ENCODE measurements at regions not wholly inside any gene's neighbourhood (a gene's known extent, or its start where the extent isn't known, plus 50 kb on each side); places are given as distances from the start of the nearest gene placed in this dataset.

- Histone ChIP-seq H3K36me3 (ENCODE audit: control insufficient read depth, insufficient read depth, low read length) (no peaks in the 10 kb centered on the region), H3K27me3 (replicated peaks; ENCODE audit: control insufficient read depth, insufficient read depth, low read length, poor library complexity, severe bottlenecking) (no peaks in the 10 kb centered on the region), H3K4me3 (ENCODE audit: insufficient read depth, low read depth, low read length, poor library complexity, severe bottlenecking) (no peak overlapping the region), H3K27ac (ENCODE audit: insufficient read depth, low read length, poor library complexity, severe bottlenecking) (no peak overlapping the region), H3K9me3 (ENCODE audit: control insufficient read depth, low read length) (no peaks in the 10 kb centered on the region), H3K4me1 (ENCODE audit: control insufficient read depth, insufficient read depth, low read length, poor library complexity, severe bottlenecking) (no peaks in the 10 kb centered on the region)
- no peak for DNase-seq
These were observed 122.7 kb upstream of the APC start for GRCh38 chr5:112614986-112615385.

GRCh38 chr5:112616812-112617547 is 120.7 kb upstream of the APC start:
- Histone ChIP-seq H3K36me3 (ENCODE audit: control insufficient read depth, insufficient read depth, low read length) (no peaks in the 10 kb centered on the region), H3K27ac (ENCODE audit: insufficient read depth, low read length, poor library complexity, severe bottlenecking) (no peak overlapping the region), H3K9me3 (ENCODE audit: control insufficient read depth, low read length) (no peaks in the 10 kb centered on the region), H3K4me1 (ENCODE audit: control insufficient read depth, insufficient read depth, low read length, poor library complexity, severe bottlenecking) (no peaks in the 10 kb centered on the region), H3K27me3 (replicated peaks; ENCODE audit: control insufficient read depth, insufficient read depth, low read length, poor library complexity, severe bottlenecking) (no peaks in the 10 kb centered on the region), H3K4me3 (ENCODE audit: insufficient read depth, low read depth, low read length, poor library complexity, severe bottlenecking) (no peak overlapping the region)
- DNase-seq: no peak

- H3K36me3 ChIP-seq (ENCODE audit: control insufficient read depth, insufficient read depth, low read length): no peaks in the 10 kb centered on the region
- H3K9me3 ChIP-seq (ENCODE audit: control insufficient read depth, low read length): no peaks in the 10 kb centered on the region
- no peaks in the 10 kb centered on the region for H3K27me3 ChIP-seq (replicated peaks; ENCODE audit: control insufficient read depth, insufficient read depth, low read length, poor library complexity, severe bottlenecking)
- H3K4me1 ChIP-seq (ENCODE audit: control insufficient read depth, insufficient read depth, low read length, poor library complexity, severe bottlenecking): no peaks in the 10 kb centered on the region
- DNase-seq: no peak
- no peak overlapping the region for H3K4me3 ChIP-seq (ENCODE audit: insufficient read depth, low read depth, low read length, poor library complexity, severe bottlenecking)
- no peak overlapping the region for H3K27ac ChIP-seq (ENCODE audit: insufficient read depth, low read length, poor library complexity, severe bottlenecking)
These were observed 112.4 kb upstream of the APC start for GRCh38 chr5:112625246-112625645.

- Histone ChIP-seq H3K36me3 (ENCODE audit: control insufficient read depth, insufficient read depth, low read length) (no peaks in the 10 kb centered on the region), H3K9me3 (ENCODE audit: control insufficient read depth, low read length) (no peaks in the 10 kb centered on the region), H3K27ac (ENCODE audit: insufficient read depth, low read length, poor library complexity, severe bottlenecking) (no peak overlapping the region), H3K4me1 (ENCODE audit: control insufficient read depth, insufficient read depth, low read length, poor library complexity, severe bottlenecking) (no peaks in the 10 kb centered on the region), H3K4me3 (ENCODE audit: insufficient read depth, low read depth, low read length, poor library complexity, severe bottlenecking) (no peak overlapping the region), H3K27me3 (replicated peaks; ENCODE audit: control insufficient read depth, insufficient read depth, low read length, poor library complexity, severe bottlenecking) (no peaks in the 10 kb centered on the region)
- no peak for DNase-seq
These were observed 111.8 kb upstream of the APC start for GRCh38 chr5:112625689-112626438.

GRCh38 chr5:112626715-112627114 is 111.0 kb upstream of the APC start:
- H3K36me3 ChIP-seq (ENCODE audit: control insufficient read depth, insufficient read depth, low read length): no peaks in the 10 kb centered on the region
- H3K9me3 ChIP-seq (ENCODE audit: control insufficient read depth, low read length): no peaks in the 10 kb centered on the region
- DNase-seq: no peak
- H3K27me3 ChIP-seq (replicated peaks; ENCODE audit: control insufficient read depth, insufficient read depth, low read length, poor library complexity, severe bottlenecking): no peaks in the 10 kb centered on the region
- H3K4me3 ChIP-seq (ENCODE audit: insufficient read depth, low read depth, low read length, poor library complexity, severe bottlenecking): no peak overlapping the region
- no peaks in the 10 kb centered on the region for H3K4me1 ChIP-seq (ENCODE audit: control insufficient read depth, insufficient read depth, low read length, poor library complexity, severe bottlenecking)
- no peak overlapping the region for H3K27ac ChIP-seq (ENCODE audit: insufficient read depth, low read length, poor library complexity, severe bottlenecking)

GRCh38 chr5:112628214-112628980 is 109.3 kb upstream of the APC start:
- H3K36me3 ChIP-seq (ENCODE audit: control insufficient read depth, insufficient read depth, low read length): no peaks in the 10 kb centered on the region
- no peaks in the 10 kb centered on the region for H3K9me3 ChIP-seq (ENCODE audit: control insufficient read depth, low read length)
- no peaks in the 10 kb centered on the region for H3K4me1 ChIP-seq (ENCODE audit: control insufficient read depth, insufficient read depth, low read length, poor library complexity, severe bottlenecking)
- H3K27ac ChIP-seq (ENCODE audit: insufficient read depth, low read length, poor library complexity, severe bottlenecking): no peak overlapping the region
- H3K27me3 ChIP-seq (replicated peaks; ENCODE audit: control insufficient read depth, insufficient read depth, low read length, poor library complexity, severe bottlenecking): no peaks in the 10 kb centered on the region
- H3K4me3 ChIP-seq (ENCODE audit: insufficient read depth, low read depth, low read length, poor library complexity, severe bottlenecking): no peak overlapping the region
- no peak for DNase-seq

- H3K27me3 ChIP-seq (replicated peaks; ENCODE audit: control insufficient read depth, insufficient read depth, low read length, poor library complexity, severe bottlenecking): no peaks in the 10 kb centered on the region
- H3K4me1 ChIP-seq (ENCODE audit: control insufficient read depth, insufficient read depth, low read length, poor library complexity, severe bottlenecking): no peaks in the 10 kb centered on the region
- H3K36me3 ChIP-seq (ENCODE audit: control insufficient read depth, insufficient read depth, low read length): no peaks in the 10 kb centered on the region
- DNase-seq: no peak
- H3K27ac ChIP-seq (ENCODE audit: insufficient read depth, low read length, poor library complexity, severe bottlenecking): no peak overlapping the region
- H3K4me3 ChIP-seq (ENCODE audit: insufficient read depth, low read depth, low read length, poor library complexity, severe bottlenecking): no peak overlapping the region
- no peaks in the 10 kb centered on the region for H3K9me3 ChIP-seq (ENCODE audit: control insufficient read depth, low read length)
These were observed 107.3 kb upstream of the APC start for GRCh38 chr5:112630246-112631009.

GRCh38 chr5:112634166-112634565 is 103.5 kb upstream of the APC start:
- Histone ChIP-seq H3K27me3 (replicated peaks; ENCODE audit: control insufficient read depth, insufficient read depth, low read length, poor library complexity, severe bottlenecking) (no peaks in the 10 kb centered on the region), H3K9me3 (ENCODE audit: control insufficient read depth, low read length) (no peaks in the 10 kb centered on the region), H3K4me3 (ENCODE audit: insufficient read depth, low read depth, low read length, poor library complexity, severe bottlenecking) (no peak overlapping the region), H3K36me3 (ENCODE audit: control insufficient read depth, insufficient read depth, low read length) (no peaks in the 10 kb centered on the region), H3K27ac (ENCODE audit: insufficient read depth, low read length, poor library complexity, severe bottlenecking) (no peak overlapping the region), H3K4me1 (ENCODE audit: control insufficient read depth, insufficient read depth, low read length, poor library complexity, severe bottlenecking) (no peaks in the 10 kb centered on the region)
- no peak for DNase-seq

GRCh38 chr5:112634796-112635195 is 102.9 kb upstream of the APC start:
- Histone ChIP-seq H3K27me3 (replicated peaks; ENCODE audit: control insufficient read depth, insufficient read depth, low read length, poor library complexity, severe bottlenecking) (no peaks in the 10 kb centered on the region), H3K27ac (ENCODE audit: insufficient read depth, low read length, poor library complexity, severe bottlenecking) (no peak overlapping the region), H3K4me1 (ENCODE audit: control insufficient read depth, insufficient read depth, low read length, poor library complexity, severe bottlenecking) (no peaks in the 10 kb centered on the region), H3K9me3 (ENCODE audit: control insufficient read depth, low read length) (no peaks in the 10 kb centered on the region), H3K4me3 (ENCODE audit: insufficient read depth, low read depth, low read length, poor library complexity, severe bottlenecking) (no peak overlapping the region), H3K36me3 (ENCODE audit: control insufficient read depth, insufficient read depth, low read length) (no peaks in the 10 kb centered on the region)
- DNase-seq: no peak
